Left renal pelvis (tissue), 4 donors: ENCODE measurements at regions not wholly inside any gene's neighbourhood (a gene's known extent, or its start where the extent isn't known, plus 50 kb on each side); places are given as distances from the start of the nearest gene placed in this dataset.
"Not testable (repeated sequence)": the region's sequence is repeated elsewhere in the genome, so short reads cannot be mapped to it uniquely, and the experiment has no call there.

Experiments used
- DNase-seq, 4 donors: peaks; one replicate each; pipeline ENCODE4 v3.0.0-alpha.2; 2013; ENCODE audit warnings: low read depth in 4 of 4, low spot score in 3 of 4

DNA sequence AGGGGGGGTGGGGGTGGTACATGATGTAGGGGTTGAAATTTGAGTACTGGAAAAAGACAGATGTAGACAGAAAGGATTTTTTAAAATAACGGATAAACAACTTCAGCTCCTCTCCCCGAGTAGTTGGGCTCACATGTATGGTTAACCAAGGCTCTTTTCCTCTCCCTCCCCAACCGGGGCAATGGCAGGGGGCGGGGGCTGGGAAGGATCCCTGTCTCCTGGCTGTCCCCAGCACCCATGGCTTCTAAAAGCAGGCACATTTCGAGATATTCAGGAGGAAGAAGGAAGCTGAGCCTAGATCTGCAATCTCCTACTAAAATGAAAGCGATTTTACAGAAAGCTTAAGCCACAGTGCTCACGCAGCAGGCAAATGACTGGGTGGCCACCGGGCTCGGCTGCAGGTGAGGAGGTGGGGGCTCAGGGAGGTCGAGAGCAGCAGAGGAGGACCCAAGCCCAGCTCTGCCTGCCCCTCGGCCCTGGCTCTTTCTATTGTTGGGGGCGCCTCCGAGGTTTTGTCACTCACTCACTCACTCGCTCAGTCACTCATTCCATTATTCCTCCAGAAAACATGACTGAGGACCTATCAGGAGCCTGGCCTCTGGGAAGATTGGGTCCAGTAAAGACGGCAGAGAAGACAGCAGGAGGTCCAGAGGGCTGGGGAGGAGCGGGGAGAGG, 573.3 kb downstream of the PTPRU start:
- DNase-seq: no peak

DNA sequence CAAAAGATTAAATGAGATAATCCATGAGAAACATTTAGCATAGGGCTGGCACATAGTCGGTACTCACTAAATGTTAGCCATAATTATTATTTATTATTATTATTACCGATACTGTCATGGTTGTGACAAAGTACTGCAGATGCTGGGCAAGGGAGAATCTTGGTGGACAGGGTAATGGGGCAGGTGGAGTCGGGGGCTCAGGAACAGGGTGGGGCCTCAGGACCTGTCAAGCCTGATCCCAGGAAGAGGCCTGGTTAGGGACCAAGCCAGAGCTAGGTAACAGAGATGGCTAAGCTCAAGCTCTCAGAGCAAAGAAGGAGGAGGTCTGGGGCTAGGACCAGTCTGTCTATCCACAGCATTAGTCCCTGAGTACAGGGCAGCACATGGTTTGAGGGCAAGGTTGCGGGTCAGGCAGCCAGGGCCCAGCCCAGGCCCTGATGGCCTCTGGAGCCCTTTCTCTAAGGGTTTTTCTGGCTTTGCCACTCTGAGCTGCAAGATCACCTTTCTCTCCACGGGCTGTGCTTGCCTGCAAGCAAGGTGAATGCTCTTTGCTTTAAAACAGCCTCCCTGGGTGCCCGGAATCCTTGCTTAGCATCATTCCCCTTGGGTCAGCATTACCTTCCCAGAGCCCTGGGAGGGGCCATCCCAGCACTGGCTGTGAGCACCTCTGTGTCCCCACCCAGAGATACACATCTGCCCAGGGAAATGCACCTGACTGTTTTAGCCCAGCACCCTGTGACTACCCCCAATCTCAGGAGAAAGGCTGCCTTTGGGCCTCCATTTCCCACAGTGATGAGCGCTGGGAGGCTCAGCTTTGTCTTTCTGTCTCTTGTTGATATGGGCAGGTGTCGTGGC, 572.0 kb downstream of the PTPRU start:
- no peak for DNase-seq

DNA sequence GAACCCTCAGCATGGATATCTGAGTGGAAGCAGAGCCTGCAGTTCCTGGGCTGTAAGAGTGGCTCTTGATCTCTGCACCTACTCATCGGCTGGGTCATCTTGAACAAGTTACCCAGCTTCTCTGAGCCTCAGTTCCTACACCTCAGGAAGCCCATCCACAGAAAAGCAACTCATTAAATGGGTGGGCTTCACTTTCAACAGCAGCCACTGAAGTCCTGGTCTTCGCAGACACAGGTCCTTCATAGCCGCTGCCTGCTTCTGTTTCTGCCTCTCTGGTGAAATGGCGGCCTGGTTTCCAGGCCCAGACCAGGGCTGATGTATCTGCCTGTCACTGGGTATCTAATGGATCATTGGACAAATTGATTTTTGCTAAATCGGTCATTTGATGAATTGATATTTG, 571.4 kb downstream of the PTPRU start:
- DNase-seq: no peak

DNA sequence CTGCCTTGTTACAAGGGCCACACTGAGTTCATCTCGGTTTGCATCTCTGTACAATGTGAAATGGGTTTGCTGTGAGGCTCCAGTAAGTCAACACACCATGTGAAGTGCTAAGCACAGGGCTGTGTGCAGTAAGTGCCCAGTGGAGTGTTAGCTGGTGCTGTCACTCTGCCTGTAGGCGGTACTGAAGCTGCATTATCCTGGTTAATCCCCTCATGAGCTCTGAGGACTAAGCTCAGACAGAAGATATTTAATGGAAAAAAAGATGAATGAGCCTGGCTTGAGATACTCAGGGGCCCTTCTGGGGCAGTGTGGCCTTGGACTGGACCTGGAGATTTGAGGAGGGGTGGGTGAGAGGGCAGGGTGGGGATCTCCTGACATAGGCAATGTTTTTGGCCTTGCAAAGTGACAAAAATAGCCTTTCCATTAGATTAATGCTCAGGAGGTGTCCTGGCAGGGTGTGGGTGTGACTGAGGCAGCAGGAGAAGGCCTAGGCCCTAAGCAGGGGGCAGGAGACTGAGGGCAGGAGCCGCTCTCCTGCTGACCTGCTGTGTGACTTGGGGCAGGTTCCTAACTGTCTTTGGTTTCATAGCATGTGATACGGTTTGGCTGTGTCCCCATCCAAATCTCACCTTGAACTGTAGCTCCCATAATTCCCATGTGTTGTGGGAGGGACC, 570.5 kb downstream of the PTPRU start:
- no peak for DNase-seq

DNA sequence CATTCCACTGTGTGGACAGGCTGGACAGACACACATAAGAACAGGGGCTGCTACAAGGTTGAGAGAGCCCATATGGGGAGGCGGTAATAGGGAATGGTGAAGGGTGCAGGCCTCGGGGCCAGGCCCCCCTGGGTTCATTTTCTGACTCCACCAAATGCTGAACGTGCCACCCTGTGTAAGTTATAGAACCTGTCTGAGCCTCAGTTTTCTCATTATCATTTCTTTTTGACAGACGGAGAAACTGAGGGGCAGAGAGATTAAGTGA, 569.5 kb downstream of the PTPRU start:
- DNase-seq: no peak

DNA sequence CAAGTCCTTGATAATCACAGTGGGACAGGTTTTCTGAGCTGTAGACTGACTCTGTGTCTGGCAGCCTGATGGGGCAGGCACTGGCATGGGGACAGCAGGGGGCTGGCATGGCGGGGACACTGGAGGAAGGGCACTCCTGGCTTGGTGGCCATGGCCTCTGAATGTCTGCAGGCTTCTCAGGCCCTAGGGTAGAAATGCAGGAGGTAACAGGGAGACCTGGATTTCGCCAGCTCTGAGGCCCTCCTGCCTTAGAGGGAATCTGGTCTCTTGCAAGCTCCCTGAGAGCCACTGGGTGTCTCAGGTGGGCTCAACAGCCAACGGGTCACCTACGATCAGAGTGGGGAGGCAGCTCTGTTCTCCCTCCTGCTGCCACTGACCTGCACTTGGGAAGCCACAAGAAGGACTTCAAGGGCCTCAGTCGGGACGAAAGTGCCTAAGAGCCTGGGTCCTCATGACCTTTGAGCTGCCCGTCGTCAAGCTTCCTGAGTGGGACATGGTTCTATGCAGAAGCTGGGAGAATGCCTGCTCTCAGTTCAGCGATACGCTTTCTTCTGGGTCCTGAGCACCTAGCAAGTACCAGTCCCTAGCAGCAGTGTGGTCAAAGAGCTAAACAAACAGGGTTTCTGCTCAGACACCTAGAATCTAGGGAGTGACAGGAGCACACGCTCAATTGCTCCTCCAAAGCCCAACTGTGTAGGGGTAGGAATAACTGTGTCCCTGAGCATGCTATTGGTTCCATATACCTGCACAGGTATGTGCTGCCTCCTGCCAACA, 569.0 kb downstream of the PTPRU start:
- DNase-seq: no peak

DNA sequence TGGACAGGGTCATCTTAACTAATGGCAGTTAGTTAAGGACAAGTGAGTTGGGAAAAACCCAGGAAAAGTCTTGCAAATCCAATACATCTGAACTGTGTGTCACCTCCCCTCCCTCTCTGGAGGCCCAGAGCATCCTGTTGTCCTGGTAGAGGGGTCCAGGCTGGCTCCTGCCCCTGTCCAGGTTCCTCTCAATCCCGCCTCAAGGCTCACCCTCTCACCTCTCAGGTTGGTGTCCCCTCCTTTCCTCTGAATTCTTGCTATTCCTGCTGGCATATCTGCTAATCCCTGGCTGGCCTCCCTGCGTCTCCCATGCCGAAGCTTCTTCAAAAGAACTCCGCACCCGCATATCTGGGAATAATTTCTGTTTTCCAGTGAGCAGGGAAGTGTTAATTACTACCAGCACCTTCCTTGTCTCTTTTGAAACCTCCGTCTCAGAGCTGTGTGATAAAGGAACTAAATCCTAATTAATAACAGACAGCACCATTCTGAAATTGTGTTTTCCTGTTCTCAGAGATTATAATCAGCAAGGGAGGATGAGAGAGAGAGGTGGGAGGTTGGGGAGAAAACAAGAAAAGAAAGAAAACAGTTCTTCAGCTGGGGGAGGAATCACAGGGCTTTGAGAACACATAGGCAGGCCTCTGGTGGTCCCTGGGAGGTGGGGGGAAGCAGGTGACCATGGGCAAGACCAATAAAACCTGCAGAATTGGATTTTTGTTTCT, 568.0 kb downstream of the PTPRU start:
- DNase-seq: no peak

DNA sequence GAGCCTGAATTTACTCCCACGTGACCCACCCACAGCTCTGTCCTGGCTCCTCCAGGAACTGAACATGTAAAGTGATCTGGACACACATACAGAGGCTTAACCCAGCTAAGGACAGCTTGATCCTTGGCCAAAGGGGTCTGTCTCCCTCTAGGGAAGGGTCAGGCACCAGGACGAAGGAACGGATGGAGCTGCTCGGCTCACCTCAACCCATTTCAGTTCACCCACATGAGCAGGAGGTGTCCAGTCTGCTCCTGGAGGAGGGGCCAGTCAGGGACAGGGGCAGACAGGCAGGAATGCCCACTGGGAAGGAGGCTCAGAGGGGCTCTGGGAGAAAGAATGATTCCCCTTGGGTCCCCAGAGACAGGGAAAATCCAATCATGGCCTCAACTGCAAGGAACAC, 567.2 kb downstream of the PTPRU start:
- DNase-seq: no peak

DNA sequence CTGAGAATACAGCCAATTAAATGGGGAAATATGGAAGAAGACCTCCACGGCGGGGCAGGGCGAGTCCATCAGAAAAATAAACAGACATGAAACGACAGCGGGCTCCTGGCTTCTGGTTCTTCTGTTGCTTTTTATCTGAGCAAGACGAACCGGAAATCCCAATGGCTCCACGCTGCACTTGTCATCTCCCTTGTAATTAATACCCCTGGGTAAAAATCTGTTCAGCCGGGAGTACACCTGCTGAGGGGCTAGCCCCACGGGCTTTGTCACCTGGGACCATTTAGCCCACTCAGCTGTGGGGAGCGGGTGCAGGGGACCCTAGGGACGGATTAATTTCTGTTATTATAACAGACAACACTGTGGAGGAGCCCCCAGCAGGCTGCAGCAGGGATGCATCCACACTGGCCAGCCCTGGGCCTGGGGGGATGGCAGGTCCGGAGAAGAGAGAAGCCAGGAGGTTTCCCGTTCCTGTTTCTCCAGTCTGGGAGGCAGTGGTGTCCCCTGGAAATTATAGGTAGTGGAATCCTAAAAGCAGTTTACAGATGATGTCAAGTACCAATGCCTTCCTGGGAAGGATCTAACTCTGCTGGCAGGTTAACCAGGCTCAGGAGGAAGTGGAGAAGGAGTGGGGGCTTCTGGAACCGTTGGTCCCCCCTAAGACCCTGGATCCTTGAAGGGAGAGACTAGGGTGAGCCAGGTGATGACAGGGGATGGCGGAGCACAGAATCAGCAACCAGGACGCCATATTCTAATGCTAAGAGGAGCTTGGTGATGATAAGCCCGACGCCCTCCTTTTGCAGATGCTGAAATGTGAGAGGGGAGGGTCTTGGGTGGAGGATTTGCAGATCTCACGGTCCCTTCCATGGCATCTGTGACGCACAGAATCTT, 566.1 kb downstream of the PTPRU start:
- no peak for DNase-seq

DNA sequence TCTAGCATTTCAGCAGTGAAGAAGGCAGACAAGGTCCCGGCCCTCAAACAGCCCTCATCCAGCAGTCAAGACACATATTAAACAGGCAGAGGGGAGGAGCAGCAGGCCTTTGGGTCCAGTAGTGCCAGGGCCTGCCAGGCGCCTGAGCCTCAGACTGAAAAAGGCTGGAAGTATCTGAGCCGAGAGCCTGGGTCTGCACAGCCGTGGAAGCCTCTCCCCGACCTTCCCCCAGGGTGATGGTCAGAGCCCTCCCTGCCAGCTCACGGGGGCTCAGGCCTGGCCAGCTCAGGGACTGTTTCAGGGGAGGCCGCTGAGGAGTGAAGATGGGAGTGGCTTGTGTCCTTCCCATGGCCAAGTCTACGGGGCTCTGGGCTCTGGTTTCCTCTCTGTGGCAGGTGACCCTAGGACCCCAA, 565.2 kb downstream of the PTPRU start:
- DNase-seq: no peak

DNA sequence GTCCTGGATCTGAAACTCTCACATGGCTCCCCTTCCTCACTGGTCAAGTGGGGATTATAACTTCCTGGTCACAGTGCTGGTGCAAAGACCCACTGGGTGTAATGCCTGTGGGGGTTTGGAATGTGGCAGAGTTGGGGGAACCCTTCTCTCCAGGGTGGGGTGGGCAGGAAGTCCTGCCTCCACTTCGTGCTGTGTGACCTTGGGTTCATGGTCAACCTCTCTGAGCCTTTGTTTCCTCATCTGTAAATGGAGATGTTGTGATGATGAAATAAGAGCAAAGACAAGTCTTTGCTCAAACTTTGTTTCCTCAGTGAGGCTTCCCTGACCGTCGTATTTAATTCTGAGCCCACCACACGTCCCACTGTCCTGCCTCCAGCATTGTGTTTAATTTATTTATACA, 564.7 kb downstream of the PTPRU start:
- no peak for DNase-seq

DNA sequence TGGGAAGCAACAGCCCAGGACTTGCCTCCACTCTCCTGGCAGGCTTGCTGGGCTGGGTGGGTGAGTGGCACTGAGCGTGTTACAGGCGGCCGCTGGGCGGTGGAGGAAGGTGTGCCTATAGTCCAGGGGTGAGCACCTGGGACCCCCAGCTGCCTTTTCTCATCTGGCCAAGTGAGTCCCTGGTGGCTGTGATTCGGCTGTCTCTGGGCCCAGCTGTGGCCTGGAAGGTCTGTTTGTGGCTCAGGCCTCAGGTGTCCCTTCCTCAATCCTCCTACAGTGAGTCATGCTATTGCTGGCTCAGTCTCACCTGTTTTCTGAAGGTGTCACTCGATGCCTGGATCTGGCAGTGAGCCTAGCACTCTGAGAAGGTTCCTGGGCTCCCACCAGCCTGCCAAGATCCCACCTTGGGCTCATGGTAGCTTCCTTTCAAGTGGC, 564.2 kb downstream of the PTPRU start:
- DNase-seq: no peak

DNA sequence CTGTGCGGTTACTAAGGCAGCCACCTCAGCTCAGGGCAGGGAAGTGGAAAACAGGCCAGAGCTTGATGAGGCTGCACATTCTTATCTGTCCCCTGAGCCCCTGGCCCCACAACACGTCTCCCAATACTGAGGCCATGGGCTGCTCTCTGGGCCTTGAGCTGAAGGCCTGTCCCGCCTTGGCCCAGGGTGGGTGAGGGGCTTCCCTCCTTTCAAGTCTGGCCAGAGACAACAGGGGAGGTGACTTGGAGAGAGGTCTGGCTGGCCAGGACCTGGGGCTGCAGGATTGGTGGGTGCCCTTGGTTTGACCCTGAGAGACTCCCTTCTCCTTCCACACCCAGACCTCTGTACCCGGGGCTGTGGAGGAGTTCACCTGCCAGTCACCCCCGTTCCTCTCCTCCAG, 563.8 kb downstream of the PTPRU start:
- DNase-seq: no peak

DNA sequence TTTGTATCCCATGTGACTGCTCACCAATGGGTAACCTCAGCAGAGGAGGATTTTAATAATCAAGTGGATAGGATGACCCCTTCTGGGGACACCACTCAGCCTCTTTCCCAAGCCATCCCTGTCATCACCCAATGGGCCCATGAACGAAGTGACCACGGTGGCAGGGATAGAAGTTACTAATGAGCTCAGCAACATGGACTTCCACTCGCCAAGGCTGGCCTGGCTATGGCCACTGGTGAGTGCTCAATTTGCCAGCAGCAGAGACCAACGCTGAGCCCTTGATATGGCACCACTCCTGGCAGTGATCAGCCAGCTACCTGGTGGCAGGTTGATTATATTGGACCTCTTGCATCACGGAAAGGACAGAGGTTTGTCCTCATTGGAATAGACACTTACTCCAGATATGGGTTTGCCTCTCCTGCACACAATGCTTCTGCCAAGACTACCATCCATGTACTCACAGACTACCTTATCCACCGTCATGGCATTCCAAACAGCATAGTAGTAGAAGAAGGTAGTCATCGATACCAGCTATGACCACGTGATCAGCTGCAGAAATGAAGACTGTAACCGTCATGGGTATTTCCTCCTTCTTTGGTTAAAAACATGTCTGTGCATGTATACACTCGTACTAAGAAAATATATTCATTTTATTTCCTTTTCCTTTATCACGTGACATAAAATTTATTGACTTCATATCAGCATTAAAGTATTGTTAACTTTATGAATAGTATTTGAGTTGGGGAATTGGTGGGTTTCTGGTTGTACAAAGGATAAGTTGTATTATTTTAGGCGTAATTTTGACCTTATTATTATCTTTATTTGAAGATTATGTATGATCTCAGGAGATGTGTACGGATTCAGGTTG, 562.6 kb downstream of the PTPRU start:
- no peak for DNase-seq

DNA sequence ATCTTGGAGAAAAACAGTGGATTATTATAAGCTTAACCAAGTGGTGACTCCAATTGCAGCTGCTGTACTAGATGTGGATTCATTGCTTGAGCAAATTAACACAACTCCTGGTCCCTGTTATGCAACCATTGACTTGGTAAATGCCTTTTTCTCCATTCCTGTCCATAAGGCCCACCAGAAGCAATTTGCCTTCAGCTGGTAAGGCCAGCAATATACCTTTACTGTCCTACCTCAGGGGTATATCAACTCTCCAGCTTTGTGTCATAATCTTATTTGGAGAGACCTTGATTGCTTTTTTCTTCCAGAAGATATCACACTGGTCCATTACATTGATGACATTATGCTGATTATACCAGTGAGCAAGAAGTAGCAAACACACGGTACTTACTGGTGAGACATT, 560.8 kb downstream of the PTPRU start:
- DNase-seq: not testable (repeated sequence)

DNA sequence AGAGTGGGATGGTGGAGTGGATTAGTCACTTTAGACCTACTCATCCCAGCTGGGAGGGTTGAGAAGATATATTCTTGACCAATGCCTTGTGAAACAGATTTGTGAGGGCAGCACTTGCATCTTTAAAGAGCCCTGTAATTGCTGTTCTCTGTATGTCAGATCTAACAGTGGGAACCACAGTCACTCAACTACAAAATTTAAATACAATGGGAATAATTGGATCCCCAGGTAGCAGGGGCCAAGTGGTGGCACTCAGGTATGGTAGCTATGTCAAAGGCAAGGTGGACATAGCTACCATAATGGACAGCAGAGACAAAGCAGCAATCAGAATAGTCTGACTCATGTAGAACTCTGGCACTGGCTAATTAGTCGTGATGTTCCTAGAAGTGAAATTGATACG, 559.6 kb downstream of the PTPRU start:
- not testable (repeated sequence) for DNase-seq

DNA sequence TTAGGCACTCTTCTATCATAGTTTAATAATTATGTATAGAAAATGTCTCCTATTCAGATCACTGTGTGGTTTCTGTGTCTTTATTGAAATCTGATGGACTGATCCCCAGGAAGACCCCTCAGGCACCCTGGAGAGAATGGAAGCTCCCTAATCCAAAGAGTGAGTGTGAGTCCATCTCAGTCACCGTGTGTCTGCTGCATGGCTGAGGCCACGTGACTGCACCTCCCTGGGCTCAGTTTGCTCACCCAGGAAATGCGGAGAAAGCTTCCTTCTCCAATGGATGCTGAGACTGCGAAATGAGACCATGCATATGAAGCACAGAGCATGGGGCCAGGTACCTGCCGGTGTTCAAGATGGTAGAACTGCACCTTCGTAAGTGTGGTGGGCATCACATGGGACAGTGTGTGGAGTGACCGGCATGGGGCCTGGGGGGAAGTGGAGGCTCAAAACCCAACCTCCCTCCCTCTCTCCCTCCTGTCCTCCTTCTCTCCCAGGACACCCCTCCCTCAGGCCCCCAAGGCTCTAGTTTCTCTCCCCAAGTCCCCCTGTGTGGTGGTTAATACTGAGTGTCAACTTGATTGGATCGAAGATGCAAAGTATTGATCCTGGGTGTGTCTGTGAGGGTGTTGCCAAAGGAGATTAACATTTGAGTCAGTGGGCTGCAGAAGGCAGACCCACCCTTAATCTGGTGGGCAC, 557.5 kb downstream of the PTPRU start:
- DNase-seq: no peak

DNA sequence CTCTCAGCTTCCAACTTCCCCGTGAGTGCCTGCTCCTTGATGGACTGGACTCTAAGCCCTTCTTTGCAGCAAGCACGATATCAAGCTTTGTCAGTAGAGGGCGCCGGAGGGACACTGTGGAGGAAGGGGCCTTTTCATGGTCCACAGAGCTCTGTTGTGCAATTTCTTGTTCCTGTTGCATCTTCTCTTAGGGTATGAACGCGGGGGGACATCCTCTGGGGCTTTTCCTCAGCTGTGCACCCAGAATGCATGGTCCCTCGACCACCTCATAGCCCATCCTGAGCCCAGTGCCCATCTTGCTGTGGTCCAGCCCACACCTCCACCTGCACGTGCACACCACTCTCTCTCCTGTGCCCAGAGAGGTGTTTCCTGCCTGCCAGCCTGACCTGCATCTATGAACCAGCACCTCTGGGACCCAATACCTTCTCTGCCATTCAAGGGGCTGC, 556.8 kb downstream of the PTPRU start:
- peak; percentile 54 to 82 (median 72) for DNase-seq
